Subcutaneous abdominal adipose tissue (tissue), 5 donors: ENCODE measurements at regions not wholly inside any gene's neighbourhood (a gene's known extent, or its start where the extent isn't known, plus 50 kb on each side); places are given as distances from the start of the nearest gene placed in this dataset.

ENCODE experiments used
- H3K27ac ChIP-seq: one replicate; pipeline ENCODE4 v1.7.0; 2013; ENCODE audit warnings: low read depth, mild to moderate bottlenecking, inconsistent platforms, low read length, moderate library complexity
- H3K27me3 ChIP-seq, 5 donors: one replicate each; pipeline ENCODE4 v1.7.0; 2013; ENCODE audit warnings: low read length in 5 of 5, inconsistent platforms in 1 of 5; ENCODE audit not compliant: control insufficient read depth in 5 of 5, insufficient read depth in 4 of 5
- H3K36me3 ChIP-seq, 5 donors: one replicate each; pipeline ENCODE4 v1.7.0; 2013; ENCODE audit warnings: low read length in 5 of 5; ENCODE audit not compliant: control insufficient read depth in 5 of 5, insufficient read depth in 5 of 5
- H3K4me1 ChIP-seq, 5 donors: one replicate each; pipeline ENCODE4 v1.7.0; 2013; ENCODE audit warnings: low read length in 5 of 5, mild to moderate bottlenecking in 3 of 5, moderate library complexity in 1 of 5; ENCODE audit not compliant: control insufficient read depth in 5 of 5, insufficient read depth in 5 of 5
- H3K4me3 ChIP-seq, 5 donors: one replicate each; pipeline ENCODE4 v1.7.0; 2013; ENCODE audit warnings: low read length in 5 of 5, low read depth in 1 of 5
- H3K9ac ChIP-seq, 5 donors: one replicate each; pipeline ENCODE4 v1.7.0; 2013; ENCODE audit warnings: low read length in 5 of 5, mild to moderate bottlenecking in 4 of 5, moderate library complexity in 3 of 5
- H3K9me3 ChIP-seq, 5 donors: one replicate each; pipeline ENCODE4 v1.7.0; 2013; ENCODE audit warnings: low read length in 5 of 5; ENCODE audit not compliant: control insufficient read depth in 5 of 5
- donor health status: healthy.
- donor health status: healthy.
- donor health status: healthy.
- donor health status: healthy.
- donor health status: healthy.

DNA sequence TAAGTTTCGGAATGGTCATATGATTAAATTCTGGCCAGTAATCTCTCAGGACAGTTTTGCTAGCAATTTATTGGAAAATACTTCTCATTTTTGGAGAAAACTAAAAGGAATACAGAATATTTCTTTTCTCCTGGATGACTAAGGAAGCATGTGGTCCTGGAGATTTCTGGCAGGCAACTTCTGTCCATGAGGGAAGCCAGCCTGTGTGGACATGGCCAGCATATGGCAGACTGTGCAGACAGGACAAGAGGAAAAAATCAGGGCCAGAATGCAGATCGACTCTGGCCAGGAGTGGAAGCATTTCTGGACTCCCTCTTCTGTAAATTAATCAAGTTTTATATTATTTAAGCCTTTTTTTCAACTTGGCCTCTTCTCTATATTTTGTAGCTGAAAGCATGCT, 100.4 kb upstream of the CDH18 start:
- no peaks in the 10 kb centered on the region for H3K4me1 ChIP-seq
- no peak overlapping the region for H3K4me3 ChIP-seq
- peaks cover 0 to 9% (median 0%) of the 10 kb centered on the region in 5 donors for H3K9me3 ChIP-seq
- H3K27ac ChIP-seq, result no peak overlapping the region
- H3K9ac ChIP-seq, result no peak overlapping the region
- no peaks in the 10 kb centered on the region for H3K36me3 ChIP-seq
- no peaks in the 10 kb centered on the region for H3K27me3 ChIP-seq

DNA sequence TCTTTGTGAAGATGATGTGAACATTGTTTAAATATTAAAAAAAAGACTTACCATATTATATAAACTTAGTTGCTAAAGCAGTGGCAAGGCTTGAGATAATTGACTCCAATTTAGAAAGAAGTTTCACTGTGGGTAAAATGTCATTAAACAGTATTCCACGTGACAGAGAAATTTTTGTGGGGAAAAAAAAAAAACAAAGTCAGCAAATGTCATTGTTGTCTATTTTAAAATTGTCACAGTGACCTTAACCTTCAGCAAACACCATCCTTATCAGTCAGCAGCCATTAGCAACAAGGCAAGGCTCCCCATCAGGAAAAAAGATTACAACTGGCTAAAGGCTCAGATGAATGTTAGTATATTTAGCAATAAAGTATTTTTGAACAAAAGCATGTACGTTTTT, 99.3 kb upstream of the CDH18 start:
- Histone ChIP-seq H3K36me3 (no peaks in the 10 kb centered on the region), H3K27ac (no peak overlapping the region), H3K4me1 (no peaks in the 10 kb centered on the region), H3K9ac (no peak overlapping the region), H3K9me3 (peaks cover 0 to 9% (median 0%) of the 10 kb centered on the region in 5 donors), H3K27me3 (no peaks in the 10 kb centered on the region), H3K4me3 (no peak overlapping the region)

DNA sequence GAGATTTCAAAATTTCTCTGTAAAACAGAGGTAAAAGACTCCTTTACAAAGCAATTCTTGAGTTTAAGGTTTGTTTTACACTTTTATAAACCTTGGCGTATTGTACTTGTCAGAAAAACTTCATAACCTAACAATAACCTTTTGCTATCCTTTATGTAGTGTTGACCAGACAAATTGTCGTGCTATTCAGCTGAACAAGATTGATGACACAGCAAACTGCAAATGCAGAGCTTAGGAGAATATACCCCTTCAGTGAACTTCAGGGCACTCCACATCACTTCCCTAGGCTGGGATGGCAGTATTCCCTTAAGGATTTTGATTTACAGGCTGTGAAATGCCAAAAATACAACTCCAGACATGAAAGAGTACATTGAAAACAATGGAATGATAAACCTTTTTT, 89.2 kb upstream of the CDH18 start:
- no peak overlapping the region for H3K27ac ChIP-seq
- no peaks in the 10 kb centered on the region for H3K27me3 ChIP-seq
- no peak overlapping the region for H3K9ac ChIP-seq
- H3K36me3 ChIP-seq, result no peaks in the 10 kb centered on the region
- no peak overlapping the region for H3K4me3 ChIP-seq
- H3K4me1 ChIP-seq, result no peaks in the 10 kb centered on the region
- H3K9me3 ChIP-seq, result no peaks in the 10 kb centered on the region

DNA sequence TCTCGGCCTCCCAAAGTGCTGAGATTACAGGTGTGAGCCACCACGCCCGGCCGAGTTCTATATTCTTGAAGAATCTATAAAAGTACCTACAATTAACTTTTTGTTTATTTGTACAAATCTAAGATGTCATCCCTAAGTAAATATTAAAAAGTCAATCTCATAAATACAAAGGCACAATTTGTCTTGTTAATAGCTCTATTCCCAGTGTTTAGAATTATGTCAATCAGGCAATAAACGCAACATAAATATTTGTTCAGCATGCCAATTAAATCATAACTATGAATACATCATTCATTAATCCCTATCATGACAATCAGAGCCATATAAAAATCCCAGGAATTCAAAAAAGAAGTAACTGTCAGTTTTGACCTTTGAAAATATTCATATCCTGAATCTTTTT, 68.9 kb upstream of the CDH18 start:
- Histone ChIP-seq H3K36me3 (no peaks in the 10 kb centered on the region), H3K9ac (no peak overlapping the region), H3K9me3 (no peaks in the 10 kb centered on the region), H3K4me1 (no peaks in the 10 kb centered on the region), H3K4me3 (no peak overlapping the region), H3K27me3 (no peaks in the 10 kb centered on the region), H3K27ac (no peak overlapping the region)

DNA sequence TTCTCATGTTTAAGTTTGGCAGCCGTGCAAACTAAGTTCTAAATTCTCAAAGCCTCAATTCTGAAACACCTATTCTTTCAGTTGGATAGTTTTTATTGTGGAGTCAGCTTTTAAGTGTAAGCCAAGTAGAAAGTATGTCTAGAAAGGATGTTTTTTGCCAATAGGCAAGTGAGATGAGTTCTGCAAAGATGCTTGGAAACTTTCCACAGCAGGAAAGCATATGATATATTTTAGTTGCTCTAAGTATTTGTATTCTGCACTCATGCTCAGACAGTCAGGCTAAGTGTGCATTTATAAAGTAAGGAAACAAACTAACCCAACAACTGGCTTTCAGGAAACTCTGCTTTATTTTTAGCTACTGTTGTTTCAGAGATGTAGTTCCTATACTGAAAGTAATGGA, 67.3 kb upstream of the CDH18 start:
- H3K27me3 ChIP-seq, result no peaks in the 10 kb centered on the region
- H3K27ac ChIP-seq, result no peak overlapping the region
- H3K4me3 ChIP-seq, result no peak overlapping the region
- no peaks in the 10 kb centered on the region for H3K9me3 ChIP-seq
- no peaks in the 10 kb centered on the region for H3K4me1 ChIP-seq
- no peak overlapping the region for H3K9ac ChIP-seq
- no peaks in the 10 kb centered on the region for H3K36me3 ChIP-seq

DNA sequence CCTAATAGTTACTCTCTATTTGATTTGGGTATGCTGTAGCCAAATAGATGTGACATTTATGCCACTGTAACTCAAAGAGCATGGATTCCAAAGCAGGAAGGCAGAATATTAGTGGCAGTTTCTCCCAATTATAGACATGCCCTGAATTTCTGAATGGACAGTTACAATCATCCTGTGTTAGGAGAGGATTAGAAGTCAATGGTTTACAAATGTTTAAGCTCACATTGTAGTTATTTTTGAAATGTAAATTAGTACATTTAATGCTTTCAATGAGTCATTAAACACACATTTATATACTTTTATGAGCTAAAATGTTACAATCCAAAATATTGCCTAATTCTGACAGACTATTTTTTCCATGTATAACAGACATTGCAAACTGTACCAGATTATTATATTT, 62.3 kb upstream of the CDH18 start:
- no peak overlapping the region for H3K4me3 ChIP-seq
- no peaks in the 10 kb centered on the region for H3K27me3 ChIP-seq
- H3K36me3 ChIP-seq, result no peaks in the 10 kb centered on the region
- no peak overlapping the region for H3K9ac ChIP-seq
- no peaks in the 10 kb centered on the region for H3K4me1 ChIP-seq
- no peak overlapping the region for H3K27ac ChIP-seq
- no peaks in the 10 kb centered on the region for H3K9me3 ChIP-seq

DNA sequence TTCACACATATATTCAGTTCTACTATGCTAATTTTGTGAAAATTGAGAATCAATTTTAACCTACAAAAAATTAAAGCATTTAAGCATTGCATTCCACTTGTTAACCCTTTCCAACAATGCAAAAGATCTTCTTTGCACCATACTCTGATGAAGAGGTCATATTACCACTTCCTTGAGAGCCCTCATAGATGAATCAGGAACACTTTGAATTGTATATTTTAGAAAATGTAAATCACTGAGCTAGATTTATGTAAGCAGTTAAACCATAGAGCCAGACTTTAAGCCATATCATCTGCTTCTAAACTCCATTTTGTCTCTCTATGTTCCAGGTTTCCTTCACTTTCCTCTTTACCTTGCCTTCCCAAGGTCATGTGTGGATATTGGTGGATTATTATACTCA, 56.5 kb upstream of the CDH18 start:
- Histone ChIP-seq H3K9ac (no peak overlapping the region), H3K27me3 (no peaks in the 10 kb centered on the region)

DNA sequence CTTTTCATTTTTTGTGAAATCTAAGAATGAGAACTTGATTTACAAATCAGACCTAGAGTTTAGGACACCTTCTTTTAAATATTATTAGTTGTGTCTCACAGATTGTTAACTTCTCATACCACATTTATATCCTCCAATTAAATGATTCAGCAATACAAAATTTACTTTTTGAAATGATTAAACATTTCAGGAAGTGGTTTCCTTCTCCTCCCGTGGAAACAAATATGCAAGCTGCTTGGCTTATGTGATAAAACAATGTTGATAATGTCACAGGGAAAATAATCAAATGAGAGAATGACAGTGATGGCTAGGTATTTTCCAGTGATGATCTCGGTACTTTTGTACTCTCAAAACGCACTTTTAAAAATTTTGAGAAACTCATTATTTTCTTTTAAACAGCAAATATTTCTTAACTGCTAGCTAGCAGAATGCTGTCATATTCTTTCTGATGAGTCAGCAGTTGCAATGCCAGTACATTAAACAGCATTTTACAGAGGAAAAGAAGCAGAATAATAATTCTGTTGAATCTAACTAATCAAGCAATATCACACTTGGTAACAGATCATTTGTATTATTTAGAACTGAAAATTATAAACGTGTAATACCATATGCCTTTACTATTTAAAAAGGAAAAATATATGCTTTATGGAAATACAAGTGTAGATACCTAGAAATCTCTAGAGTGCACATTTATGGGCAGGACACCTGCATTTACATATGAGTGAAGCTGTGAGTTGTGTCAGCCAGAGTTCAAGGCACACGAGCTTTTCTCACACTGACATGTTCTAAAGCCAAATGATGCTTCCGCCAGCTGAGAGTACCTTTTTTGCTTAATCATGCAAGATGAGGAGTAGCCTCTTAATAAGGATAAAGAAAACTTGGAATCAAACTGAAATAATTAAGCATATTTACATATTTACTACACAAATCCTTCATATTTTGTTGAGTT, 53.6 kb upstream of the CDH18 start:
- H3K27ac ChIP-seq, result no peak overlapping the region

More for the DNA sequence above, 56.5 kb upstream of the CDH18 start:
- H3K4me3 ChIP-seq, result no peak overlapping the region
- no peaks in the 10 kb centered on the region for H3K9me3 ChIP-seq
- H3K36me3 ChIP-seq, result no peaks in the 10 kb centered on the region
- H3K4me1 ChIP-seq, result no peaks in the 10 kb centered on the region
- no peak overlapping the region for H3K27ac ChIP-seq

DNA sequence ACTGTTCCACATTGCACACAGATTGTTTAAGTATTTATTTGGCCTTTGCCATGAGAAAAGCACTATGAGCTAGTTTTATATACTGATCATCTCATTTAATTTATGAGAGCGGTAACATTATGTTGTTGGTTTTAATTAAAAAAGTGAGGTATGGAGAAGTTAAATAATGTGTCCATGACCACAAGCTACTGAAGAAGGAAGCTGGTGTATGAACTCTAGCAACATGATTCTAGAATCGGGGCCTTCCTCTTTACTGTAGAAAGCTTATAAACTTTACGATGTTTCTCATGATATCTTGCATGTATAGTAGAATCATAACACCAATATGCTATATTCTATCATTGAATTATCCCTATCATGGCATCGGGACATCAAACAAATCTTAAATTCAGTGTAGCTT, 52.9 kb upstream of the CDH18 start:
- no peaks in the 10 kb centered on the region for H3K36me3 ChIP-seq
- no peak overlapping the region for H3K4me3 ChIP-seq
- H3K27ac ChIP-seq, result no peak overlapping the region
- peaks cover 0 to 3% (median 0%) of the 10 kb centered on the region in 5 donors for H3K9me3 ChIP-seq
- H3K9ac ChIP-seq, result no peak overlapping the region
- no peaks in the 10 kb centered on the region for H3K4me1 ChIP-seq
- no peaks in the 10 kb centered on the region for H3K27me3 ChIP-seq

More for the DNA sequence above, 53.6 kb upstream of the CDH18 start:
- H3K9ac ChIP-seq, result no peak overlapping the region
- peaks cover 0 to 3% (median 0%) of the 10 kb centered on the region in 5 donors for H3K9me3 ChIP-seq
- no peaks in the 10 kb centered on the region for H3K36me3 ChIP-seq
- H3K4me1 ChIP-seq, result no peaks in the 10 kb centered on the region
- no peak overlapping the region for H3K4me3 ChIP-seq
- no peaks in the 10 kb centered on the region for H3K27me3 ChIP-seq
